Endothelial cell of umbilical vein (primary cell): ENCODE measurements at regions not wholly inside any gene's neighbourhood (a gene's known extent, or its start where the extent isn't known, plus 50 kb on each side); places are given as distances from the start of the nearest gene placed in this dataset.

Experiments used
- BruUV-seq: library from RNA; stranded (reverse); fragments of 400-500 nt; replicated peaks from 2 replicates; lab custom pipeline; 2021; lab: Mats Ljungman, UMichigan
- CTCF ChIA-PET: fragments of 300-600, 350-600 bp; sonication (Branson Sonifier 250); formaldehyde crosslinking; loops from one replicate; lab custom pipeline; 2021; ENCODE audit warnings: antibody characterized with exemption, inconsistent platforms; lab: Charles Lee
- POLR2A ChIA-PET: fragments of 300-600, 350-600 bp; sonication (Branson Sonifier 250); formaldehyde crosslinking; loops from one replicate; lab custom pipeline; 2021; ENCODE audit warnings: antibody characterized with exemption, inconsistent platforms; lab: Charles Lee
- DNase-seq: peaks from one replicate; pipeline ENCODE4 v3.0.0-alpha.2; 2011; ENCODE audit warnings: low read depth, low spot score
- FAIRE-seq: peaks from 2 replicates; lab custom pipeline; 2011; peaks lifted over from hg19 to GRCh38; lab: Jason Lieb, UNC
- H2AFZ ChIP-seq: 2 replicates; pipeline ENCODE4 v1.6.0; 2012; ENCODE audit warnings: low read depth, low read length, control low read depth, inconsistent platforms
- H3K27ac ChIP-seq: 2 replicates; pipeline ENCODE4 v1.5.1; 2011; ENCODE audit warnings: low read depth, mild to moderate bottlenecking, control low read depth, low read length, moderate library complexity; ENCODE audit not compliant: insufficient read depth
- H3K27me3 ChIP-seq, 2 experiments: 2 replicates each; pipeline versions ENCODE4 v1.6.0 to v1.6.1; 2011; ENCODE audit warnings: low read length in 2 of 2, mixed read lengths in 1 of 2; ENCODE audit not compliant: control insufficient read depth in 2 of 2, insufficient read depth in 2 of 2
- H3K36me3 ChIP-seq, 2 experiments: 2 replicates in 1 of 2; 3 replicates in 1 of 2; pipeline ENCODE4 v1.5.1; 2011; ENCODE audit warnings: low read length in 2 of 2, mild to moderate bottlenecking in 1 of 2, moderate library complexity in 1 of 2; ENCODE audit not compliant: control insufficient read depth in 2 of 2, insufficient read depth in 2 of 2; ENCODE audit errors: extremely low read depth in 1 of 2
- H3K4me1 ChIP-seq: 3 replicates; pipeline ENCODE4 v1.5.1; 2011; ENCODE audit warnings: mild to moderate bottlenecking, low read length; ENCODE audit not compliant: control insufficient read depth, insufficient read depth; ENCODE audit errors: extremely low read depth
- H3K4me2 ChIP-seq: 2 replicates; pipeline ENCODE4 v1.6.1; 2011; ENCODE audit warnings: low read length, control low read depth, mixed read lengths; ENCODE audit not compliant: insufficient read depth
- H3K4me3 ChIP-seq, 3 experiments: fragments of 200-600 bp in 1 of 3; sonication (generic), shearing (Covaris generic) in 1 of 3; replicated peaks in 1 of 3; 2 replicates each; pipeline ENCODE4 v1.5.1; 2011 to 2016; ENCODE audit warnings: control low read depth in 3 of 3, low read length in 3 of 3, mild to moderate bottlenecking in 2 of 3, inconsistent platforms in 1 of 3, low read depth in 1 of 3, moderate library complexity in 1 of 3; ENCODE audit not compliant: insufficient read depth in 1 of 3
- H3K79me2 ChIP-seq: 2 replicates; pipeline ENCODE4 v1.6.0; 2012; ENCODE audit warnings: low read length, inconsistent platforms; ENCODE audit not compliant: control insufficient read depth, insufficient read depth
- H3K9ac ChIP-seq: replicated peaks from 2 replicates; pipeline ENCODE3; 2011; ENCODE audit warnings: low read length, control low read depth; ENCODE audit not compliant: insufficient read depth; ENCODE audit errors: extremely low read depth
- H3K9me1 ChIP-seq: replicated peaks from 3 replicates; pipeline ENCODE4 v1.6.0; 2011; ENCODE audit warnings: mild to moderate bottlenecking, low read length; ENCODE audit not compliant: control insufficient read depth, insufficient read depth; ENCODE audit errors: extremely low read depth
- H3K9me3 ChIP-seq: replicated peaks from 2 replicates; pipeline ENCODE4 v1.5.1; 2012; ENCODE audit warnings: low read length, inconsistent platforms; ENCODE audit not compliant: control insufficient read depth, insufficient read depth
- H4K20me1 ChIP-seq: replicated peaks from 2 replicates; pipeline ENCODE3; 2011; ENCODE audit warnings: mild to moderate bottlenecking, low read length; ENCODE audit not compliant: control insufficient read depth, insufficient read depth; ENCODE audit errors: extremely low read depth
- EZH2 ChIP-seq: IDR thresholded peaks from 2 replicates; pipeline ENCODE4 v1.6.1; 2012; ENCODE audit warnings: borderline replicate concordance, low read depth, mild to moderate bottlenecking, moderate library complexity, low read length, inconsistent platforms; ENCODE audit not compliant: severe bottlenecking
- FOS ChIP-seq: IDR thresholded peaks from 2 replicates; pipeline ENCODE4 v1.6.1; 2011; ENCODE audit warnings: mild to moderate bottlenecking, low read length, moderate library complexity, borderline replicate concordance; ENCODE audit not compliant: insufficient read depth
- GATA2 ChIP-seq: IDR thresholded peaks from 2 replicates; pipeline ENCODE4 v1.7.0; 2011; ENCODE audit warnings: low read depth, mild to moderate bottlenecking, moderate library complexity, mixed read lengths, low read length; ENCODE audit not compliant: insufficient read length, insufficient read depth
- JUN ChIP-seq: IDR thresholded peaks from 2 replicates; pipeline ENCODE4 v1.6.1; 2011; ENCODE audit warnings: borderline replicate concordance, low read depth; ENCODE audit not compliant: insufficient read length, insufficient read depth
- MYC ChIP-seq: IDR thresholded peaks from one replicate; pipeline ENCODE4 v1.6.1; 2011; ENCODE audit warnings: mild to moderate bottlenecking, low read depth, low read length
- POLR2A ChIP-seq: IDR thresholded peaks from 2 replicates; pipeline ENCODE4 v1.6.1; 2012; ENCODE audit warnings: low read depth, mild to moderate bottlenecking, control low read depth, low read length
- POLR2AphosphoS5 ChIP-seq: IDR thresholded peaks from 2 replicates; pipeline ENCODE4 v1.6.1; 2012; ENCODE audit warnings: low read depth, mild to moderate bottlenecking, control low read depth, low read length, moderate library complexity; ENCODE audit not compliant: insufficient read depth
- dilution Hi-C: fragments of 300-500 bp; cut with MboI; formaldehyde crosslinking; loops from one replicate; pipeline ENCODE4 v1.15.0; 2019; ENCODE audit warnings: low sequenced_read_pairs; ENCODE audit not compliant: extremely low pct_ligation_motif_present
- intact Hi-C: fragments of 100-400 bp; cut with micrococcal nuclease; formaldehyde crosslinking; loops from one replicate; pipeline ENCODE4 v1.10.0; 2022
- TF ChIP-seq, protein P1 (sequence below): IDR thresholded peaks from 2 replicates; pipeline ENCODE4 v1.6.1; 2011; ENCODE audit not compliant: insufficient read depth, insufficient read length
- TF ChIP-seq, protein P2 (sequence below), 2 donors: IDR thresholded peaks; 1 replicate in 1 of 2; 2 replicates in 1 of 2; pipeline ENCODE4 v1.5.1; 2011; ENCODE audit warnings: low read length in 2 of 2, mild to moderate bottlenecking in 2 of 2, moderate library complexity in 2 of 2, control low read depth in 1 of 2, inconsistent platforms in 1 of 2, low read depth in 1 of 2; ENCODE audit not compliant: insufficient read depth in 1 of 2; ENCODE audit errors: extremely low read depth in 1 of 2

DNA sequence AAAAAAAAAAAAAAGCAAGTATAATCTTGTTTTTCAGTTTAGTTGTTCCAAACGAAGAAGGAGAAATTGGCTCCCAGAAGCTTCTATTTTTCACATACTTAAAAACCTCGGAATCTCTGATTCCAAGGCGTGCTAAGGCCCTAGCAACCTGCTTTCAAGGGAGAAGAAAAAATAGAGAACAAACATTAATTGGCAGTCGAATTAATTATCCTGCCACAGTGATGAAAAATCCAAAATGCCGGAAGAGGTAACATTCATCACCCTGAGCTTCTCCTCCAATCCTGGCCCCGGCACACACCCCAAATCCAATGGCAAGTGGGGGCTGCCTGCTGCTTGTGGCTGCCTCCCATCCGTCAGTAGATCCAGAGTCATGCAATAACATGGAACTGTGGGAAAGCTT is 250.2 kb upstream of the CHAC2 start:
- FAIRE-seq (no peak), DNase-seq (no peak)
- Histone ChIP-seq H2AFZ (no peak overlapping the region), H3K9me1 (no peaks in the 10 kb centered on the region), H3K4me2 (no peak overlapping the region), H3K4me1 (peaks cover 3% of the 10 kb centered on the region), H3K27ac (no peak overlapping the region), H3K79me2 (no peaks in the 10 kb centered on the region), H3K36me3 (no peaks in the 10 kb centered on the region), H3K4me3 (no peak overlapping the region), H3K27me3 (no peaks in the 10 kb centered on the region), H3K9me3 (no peaks in the 10 kb centered on the region), H3K9ac (no peak overlapping the region), H4K20me1 (no peaks in the 10 kb centered on the region)
- CTCF ChIA-PET: no interaction called here
- dilution Hi-C loops: no loop called here
- TF ChIP-seq POLR2AphosphoS5 (no peak), JUN (no peak), GATA2 (no peak), FOS (no peak), EZH2 (no peak), POLR2A (no peak), MYC (no peak)
- TF ChIP-seq, protein P1, sequence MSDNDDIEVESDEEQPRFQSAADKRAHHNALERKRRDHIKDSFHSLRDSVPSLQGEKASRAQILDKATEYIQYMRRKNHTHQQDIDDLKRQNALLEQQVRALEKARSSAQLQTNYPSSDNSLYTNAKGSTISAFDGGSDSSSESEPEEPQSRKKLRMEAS: no peak
- TF ChIP-seq, protein P2, sequence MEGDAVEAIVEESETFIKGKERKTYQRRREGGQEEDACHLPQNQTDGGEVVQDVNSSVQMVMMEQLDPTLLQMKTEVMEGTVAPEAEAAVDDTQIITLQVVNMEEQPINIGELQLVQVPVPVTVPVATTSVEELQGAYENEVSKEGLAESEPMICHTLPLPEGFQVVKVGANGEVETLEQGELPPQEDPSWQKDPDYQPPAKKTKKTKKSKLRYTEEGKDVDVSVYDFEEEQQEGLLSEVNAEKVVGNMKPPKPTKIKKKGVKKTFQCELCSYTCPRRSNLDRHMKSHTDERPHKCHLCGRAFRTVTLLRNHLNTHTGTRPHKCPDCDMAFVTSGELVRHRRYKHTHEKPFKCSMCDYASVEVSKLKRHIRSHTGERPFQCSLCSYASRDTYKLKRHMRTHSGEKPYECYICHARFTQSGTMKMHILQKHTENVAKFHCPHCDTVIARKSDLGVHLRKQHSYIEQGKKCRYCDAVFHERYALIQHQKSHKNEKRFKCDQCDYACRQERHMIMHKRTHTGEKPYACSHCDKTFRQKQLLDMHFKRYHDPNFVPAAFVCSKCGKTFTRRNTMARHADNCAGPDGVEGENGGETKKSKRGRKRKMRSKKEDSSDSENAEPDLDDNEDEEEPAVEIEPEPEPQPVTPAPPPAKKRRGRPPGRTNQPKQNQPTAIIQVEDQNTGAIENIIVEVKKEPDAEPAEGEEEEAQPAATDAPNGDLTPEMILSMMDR (IDR thresholded peaks at IDR 0.05; ENCODE audit: extremely low read depth in 1 of 2, insufficient read depth in 1 of 2, low read depth in 1 of 2, low read length in 2 of 2): no peak
- POLR2A ChIA-PET: no interaction called here
- intact Hi-C loops: no loop called here
- no TSS peak for BruUV-seq
